Heart left ventricle (tissue), 13 donors: ENCODE measurements at regions not wholly inside any gene's neighbourhood (a gene's known extent, or its start where the extent isn't known, plus 50 kb on each side); places are given as distances from the start of the nearest gene placed in this dataset.

ENCODE experiments used
- CTCF ChIP-seq, 12 donors: fragments of 200-600 bp; sonication (generic) in 4 of 12; IDR thresholded peaks; one replicate each; pipeline versions ENCODE4 v1.5.0 to v1.8.0; 2018 to 2022; ENCODE audit warnings: antibody characterized with exemption in 12 of 12, mild to moderate bottlenecking in 5 of 12
- POLR2A ChIP-seq, 2 donors: fragments of 450-650 bp; IDR thresholded peaks; one replicate each; pipeline ENCODE4 v1.6.1; 2017; ENCODE audit warnings: antibody characterized with exemption in 2 of 2, mild to moderate bottlenecking in 2 of 2, moderate library complexity in 2 of 2
- donor health status: ischemic (EF 13 %, LVEDD 7.1; RV severe dilation, severe dysfunction).
- donor health status: DM: no; HTN: yes; CAD: no.
- donor health status: DM: no; HTN: no; CAD: no.
- donor health status: ischemic (EF 25% LVEDD 6.9; RV normal size, moderate dysfunction).
- donor health status: ischemic (EF 25% LVEDD 5.7; RV mildly dilated, moderate dysfunction).
- donor health status: ischemic (EF 35%, LVEDD 5.7; RV mildly dilated, moderate dysfunction).
- donor health status: nonischemic (EF 11% LVEDD 7.7; RV severe dilation, severe dysfunction).
- donor health status: DM: yes; HTN: yes; CAD: no.
- donor health status: PGD.
- donor health status: ischemic (EF 29% LVEDD 5.4; RV normal size, mild dysfunction).
- donor health status: nonischemic (EF 23%, LVEDD 6.1; RV moderate dilation, normal function).

GRCh38 chr10:112005044-112005443 lies 178.5 kb downstream of the GPAM start:
- TF ChIP-seq CTCF (IDR thresholded peaks at IDR 0.05) (no peak), POLR2A (IDR thresholded peaks at IDR 0.05) (no peak)
